Endothelial cell (in vitro differentiated cells): ENCODE measurements at regions not wholly inside any gene's neighbourhood (a gene's known extent, or its start where the extent isn't known, plus 50 kb on each side); places are given as distances from the start of the nearest gene placed in this dataset.

Source experiments
- DNase-seq: peaks from one replicate; pipeline ENCODE4 v3.0.0; 2021; ENCODE audit warnings: low spot score
- H3K27ac Mint-ChIP-seq: one replicate; pipeline ENCODE4 v1.8.0; 2021; ENCODE audit warnings: mixed read lengths, inconsistent platforms; ENCODE audit not compliant: unreplicated experiment
- H3K27me3 Mint-ChIP-seq: one replicate; pipeline ENCODE4 v1.8.0; 2021; ENCODE audit warnings: mild to moderate bottlenecking, moderate library complexity, mixed read lengths, inconsistent platforms; ENCODE audit not compliant: unreplicated experiment
- H3K36me3 Mint-ChIP-seq: one replicate; pipeline ENCODE4 v1.8.0; 2021; ENCODE audit warnings: mild to moderate bottlenecking, low read depth, mixed read lengths, inconsistent platforms; ENCODE audit not compliant: unreplicated experiment
- H3K4me1 Mint-ChIP-seq: one replicate; pipeline ENCODE4 v1.8.0; 2021; ENCODE audit warnings: mild to moderate bottlenecking, mixed read lengths, inconsistent platforms; ENCODE audit not compliant: unreplicated experiment
- H3K4me3 Mint-ChIP-seq: one replicate; pipeline ENCODE4 v1.8.0; 2021; ENCODE audit warnings: mild to moderate bottlenecking, mixed read lengths, inconsistent platforms; ENCODE audit not compliant: unreplicated experiment
- H3K9me3 Mint-ChIP-seq: one replicate; pipeline ENCODE4 v1.8.0; 2021; ENCODE audit warnings: mixed read lengths, inconsistent platforms; ENCODE audit not compliant: unreplicated experiment
- TF ChIP-seq, protein P1 (sequence below): fragments of 200-600 bp; sonication (generic); IDR thresholded peaks from one replicate; pipeline ENCODE4 v1.5.0; 2021; ENCODE audit warnings: antibody characterized with exemption; ENCODE audit not compliant: unreplicated experiment

DNA sequence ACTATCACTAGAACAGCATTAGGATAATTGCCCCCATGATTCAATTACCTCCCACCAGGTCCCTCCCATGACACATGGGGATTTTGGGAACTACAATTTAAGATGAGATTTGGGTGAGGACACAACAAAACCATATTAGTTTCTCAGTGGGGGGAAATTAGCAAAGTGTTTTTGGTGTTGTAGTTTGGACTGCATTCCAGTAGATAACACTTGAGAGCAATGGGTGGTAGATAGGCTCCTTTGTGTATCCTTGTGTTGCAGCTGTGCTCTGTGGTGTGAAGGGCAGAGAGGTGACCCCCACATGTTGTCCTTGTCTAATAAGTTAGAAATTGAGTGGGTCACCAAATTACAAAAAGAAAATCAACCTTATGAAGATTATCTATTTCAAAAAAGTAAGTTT is 223.8 kb downstream of the SATB1 start:
- no peaks in the 10 kb centered on the region for H3K9me3 Mint-ChIP-seq
- DNase-seq: no peak
- H3K27ac Mint-ChIP-seq: no peak overlapping the region
- no peaks in the 10 kb centered on the region for H3K36me3 Mint-ChIP-seq
- peaks cover 1% of the 10 kb centered on the region for H3K27me3 Mint-ChIP-seq
- TF ChIP-seq, protein P1, sequence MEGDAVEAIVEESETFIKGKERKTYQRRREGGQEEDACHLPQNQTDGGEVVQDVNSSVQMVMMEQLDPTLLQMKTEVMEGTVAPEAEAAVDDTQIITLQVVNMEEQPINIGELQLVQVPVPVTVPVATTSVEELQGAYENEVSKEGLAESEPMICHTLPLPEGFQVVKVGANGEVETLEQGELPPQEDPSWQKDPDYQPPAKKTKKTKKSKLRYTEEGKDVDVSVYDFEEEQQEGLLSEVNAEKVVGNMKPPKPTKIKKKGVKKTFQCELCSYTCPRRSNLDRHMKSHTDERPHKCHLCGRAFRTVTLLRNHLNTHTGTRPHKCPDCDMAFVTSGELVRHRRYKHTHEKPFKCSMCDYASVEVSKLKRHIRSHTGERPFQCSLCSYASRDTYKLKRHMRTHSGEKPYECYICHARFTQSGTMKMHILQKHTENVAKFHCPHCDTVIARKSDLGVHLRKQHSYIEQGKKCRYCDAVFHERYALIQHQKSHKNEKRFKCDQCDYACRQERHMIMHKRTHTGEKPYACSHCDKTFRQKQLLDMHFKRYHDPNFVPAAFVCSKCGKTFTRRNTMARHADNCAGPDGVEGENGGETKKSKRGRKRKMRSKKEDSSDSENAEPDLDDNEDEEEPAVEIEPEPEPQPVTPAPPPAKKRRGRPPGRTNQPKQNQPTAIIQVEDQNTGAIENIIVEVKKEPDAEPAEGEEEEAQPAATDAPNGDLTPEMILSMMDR: no peak
- H3K4me3 Mint-ChIP-seq: no peak overlapping the region
- no peaks in the 10 kb centered on the region for H3K4me1 Mint-ChIP-seq

- H3K4me3 Mint-ChIP-seq: no peak overlapping the region
- H3K9me3 Mint-ChIP-seq: no peaks in the 10 kb centered on the region
- H3K4me1 Mint-ChIP-seq: no peaks in the 10 kb centered on the region
- TF ChIP-seq, protein P1: no peak
- H3K36me3 Mint-ChIP-seq: no peaks in the 10 kb centered on the region
- no peak for DNase-seq
- peaks cover 1% of the 10 kb centered on the region for H3K27me3 Mint-ChIP-seq
- no peak overlapping the region for H3K27ac Mint-ChIP-seq
These were observed 225.4 kb downstream of the SATB1 start for GRCh38 chr3:18199757-18200156.

- Mint-ChIP-seq H3K27ac (no peak overlapping the region), H3K36me3 (no peaks in the 10 kb centered on the region), H3K4me3 (no peak overlapping the region), H3K9me3 (no peaks in the 10 kb centered on the region), H3K27me3 (peaks cover 1% of the 10 kb centered on the region), H3K4me1 (no peaks in the 10 kb centered on the region)
- TF ChIP-seq, protein P1: no peak
- DNase-seq: no peak
These were observed 229.3 kb downstream of the SATB1 start for GRCh38 chr3:18195836-18196235.

- H3K4me3 Mint-ChIP-seq: no peak overlapping the region
- peaks cover 1% of the 10 kb centered on the region for H3K27me3 Mint-ChIP-seq
- TF ChIP-seq, protein P1: no peak
- H3K4me1 Mint-ChIP-seq: no peaks in the 10 kb centered on the region
- H3K9me3 Mint-ChIP-seq: no peaks in the 10 kb centered on the region
- DNase-seq: no peak
- H3K36me3 Mint-ChIP-seq: no peaks in the 10 kb centered on the region
- no peak overlapping the region for H3K27ac Mint-ChIP-seq
These were observed 230.7 kb downstream of the SATB1 start for GRCh38 chr3:18194431-18194830.

DNA sequence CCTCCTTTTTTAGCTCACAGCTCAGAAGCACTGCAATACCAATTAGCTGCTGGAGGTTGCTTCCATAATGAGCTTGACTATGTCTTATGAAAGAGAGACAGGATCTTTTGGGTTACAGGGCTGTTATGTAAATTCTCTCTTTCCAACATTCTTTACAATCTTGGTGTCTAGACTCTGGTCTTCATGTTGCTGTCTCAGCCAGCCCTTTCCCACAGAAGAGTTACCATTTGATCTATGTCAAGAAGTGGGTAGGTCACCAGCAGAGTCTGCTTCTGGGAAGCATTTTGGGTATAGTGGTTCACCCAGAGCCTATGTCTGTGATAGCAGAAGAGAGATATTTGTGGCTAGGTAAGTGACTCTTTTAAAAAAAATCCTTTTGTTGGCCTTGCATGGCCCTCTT is 234.5 kb downstream of the SATB1 start:
- Mint-ChIP-seq H3K36me3 (no peaks in the 10 kb centered on the region), H3K4me1 (no peaks in the 10 kb centered on the region), H3K9me3 (no peaks in the 10 kb centered on the region), H3K27ac (no peak overlapping the region), H3K4me3 (no peak overlapping the region), H3K27me3 (no peaks in the 10 kb centered on the region)
- DNase-seq: no peak
- TF ChIP-seq, protein P1: no peak
